WERI-Rb-1 (cell line): ENCODE measurements at regions not wholly inside any gene's neighbourhood (a gene's known extent, or its start where the extent isn't known, plus 50 kb on each side); places are given as distances from the start of the nearest gene placed in this dataset.

Experiments
- DNase-seq: peaks from one replicate; pipeline ENCODE4 v3.0.0-alpha.2; 2020
- H3K27ac ChIP-seq: fragments of 250-450 bp; sonication (Bioruptor Pico); 2 replicates; pipeline ENCODE4 v1.5.1; 2020; ENCODE audit warnings: mild to moderate bottlenecking, moderate library complexity
- H3K27me3 ChIP-seq: fragments of 250-450 bp; sonication (Bioruptor Pico); 2 replicates; pipeline ENCODE4 v1.5.1; 2021; ENCODE audit warnings: mild to moderate bottlenecking, low read depth, moderate library complexity; ENCODE audit not compliant: insufficient read depth, severe bottlenecking
- H3K36me3 ChIP-seq: fragments of 250-450 bp; sonication (Bioruptor Pico); 2 replicates; pipeline ENCODE4 v1.5.1; 2020; ENCODE audit warnings: mild to moderate bottlenecking, moderate library complexity
- H3K4me3 ChIP-seq: 2 replicates; pipeline ENCODE4 v1.5.1; 2011; ENCODE audit warnings: low read depth, mild to moderate bottlenecking, control low read depth, low read length
- H3K9me3 ChIP-seq: fragments of 250-450 bp; sonication (Bioruptor Pico); 2 replicates; pipeline ENCODE4 v1.5.1; 2021; ENCODE audit warnings: mild to moderate bottlenecking, moderate library complexity; ENCODE audit not compliant: severe bottlenecking
- CTCF ChIP-seq: IDR thresholded peaks from 2 replicates; pipeline ENCODE4 v1.5.1; 2011; ENCODE audit warnings: low read depth, mild to moderate bottlenecking, control low read depth, inconsistent platforms, low read length

- no peaks in the 10 kb centered on the region for H3K36me3 ChIP-seq
- no peaks in the 10 kb centered on the region for H3K9me3 ChIP-seq
- H3K27ac ChIP-seq = no peak overlapping the region
- H3K27me3 ChIP-seq = no peaks in the 10 kb centered on the region
- no peak overlapping the region for H3K4me3 ChIP-seq
- no peak for TF ChIP-seq CTCF
- DNase-seq = no peak
Measured at GRCh38 chr15:85925649-85926237, 131.0 kb upstream of the KLHL25 start.

- no peaks in the 10 kb centered on the region for H3K27me3 ChIP-seq
- H3K36me3 ChIP-seq = no peaks in the 10 kb centered on the region
- H3K4me3 ChIP-seq = no peak overlapping the region
- DNase-seq = no peak
- no peaks in the 10 kb centered on the region for H3K9me3 ChIP-seq
- H3K27ac ChIP-seq = no peak overlapping the region
- TF ChIP-seq CTCF = no peak
Measured at GRCh38 chr15:85926834-85927233, 132.1 kb upstream of the KLHL25 start.

- H3K27ac ChIP-seq = no peak overlapping the region
- H3K9me3 ChIP-seq = no peaks in the 10 kb centered on the region
- no peaks in the 10 kb centered on the region for H3K36me3 ChIP-seq
- H3K4me3 ChIP-seq = no peak overlapping the region
- TF ChIP-seq CTCF = no peak
- H3K27me3 ChIP-seq = no peaks in the 10 kb centered on the region
- no peak for DNase-seq
Measured at GRCh38 chr15:85927931-85928537, 133.3 kb upstream of the KLHL25 start.

GRCh38 chr15:85929786-85930185 is 135.1 kb upstream of the KLHL25 start:
- H3K4me3 ChIP-seq = no peak overlapping the region
- H3K9me3 ChIP-seq = no peaks in the 10 kb centered on the region
- no peaks in the 10 kb centered on the region for H3K36me3 ChIP-seq
- no peaks in the 10 kb centered on the region for H3K27me3 ChIP-seq
- no peak overlapping the region for H3K27ac ChIP-seq
- DNase-seq = no peak
- TF ChIP-seq CTCF = no peak

GRCh38 chr15:85932391-85932790 is 137.7 kb upstream of the KLHL25 start:
- H3K9me3 ChIP-seq = no peaks in the 10 kb centered on the region
- no peak overlapping the region for H3K27ac ChIP-seq
- no peak overlapping the region for H3K4me3 ChIP-seq
- H3K27me3 ChIP-seq = no peaks in the 10 kb centered on the region
- H3K36me3 ChIP-seq = no peaks in the 10 kb centered on the region
- TF ChIP-seq CTCF = no peak
- no peak for DNase-seq

GRCh38 chr15:85934691-85935090 is 140.0 kb upstream of the KLHL25 start:
- H3K4me3 ChIP-seq = no peak overlapping the region
- H3K9me3 ChIP-seq = no peaks in the 10 kb centered on the region
- no peak overlapping the region for H3K27ac ChIP-seq
- H3K36me3 ChIP-seq = no peaks in the 10 kb centered on the region
- TF ChIP-seq CTCF = no peak
- no peak for DNase-seq
- no peaks in the 10 kb centered on the region for H3K27me3 ChIP-seq
